ENCODE measurements at regions not wholly inside any gene's neighbourhood (a gene's known extent, or its start where the extent isn't known, plus 50 kb on each side); places are given as distances from the start of the nearest gene placed in this dataset.
"Not testable (repeated sequence)": the region's sequence is repeated elsewhere in the genome, so short reads cannot be mapped to it uniquely, and the experiment has no call there.

DNA sequence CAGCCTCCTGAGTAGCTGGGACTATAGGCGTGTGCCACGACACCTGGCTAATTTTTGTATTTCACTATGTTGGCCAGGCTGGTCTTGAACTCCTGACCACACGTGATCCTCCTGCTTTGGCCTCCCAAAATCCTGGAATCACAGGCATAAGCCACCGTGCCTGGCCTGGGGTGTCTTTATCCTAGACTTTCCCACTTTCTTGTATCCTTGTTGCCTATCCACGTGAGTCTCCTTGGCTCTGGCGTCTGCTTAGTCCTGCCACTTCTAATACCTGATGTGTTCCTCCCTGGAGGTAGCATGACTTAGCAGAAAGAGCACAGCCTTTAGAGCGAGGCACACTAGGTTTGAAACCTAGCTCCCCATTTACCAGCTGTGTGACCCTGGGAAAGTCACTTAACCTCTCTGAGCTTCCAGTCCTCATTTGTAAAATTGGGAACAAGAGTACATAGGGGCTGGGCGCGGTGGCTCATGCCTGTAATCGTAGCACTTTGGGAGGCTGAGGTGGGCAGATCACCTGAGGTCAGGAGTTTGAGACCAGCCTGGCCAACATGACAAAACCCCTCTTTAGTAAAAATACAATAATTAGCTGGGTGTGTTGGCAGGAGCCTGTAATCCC, 344.6 kb downstream of the TYW1 start:
- Histone ChIP-seq H3K9ac (ENCODE audit: insufficient read length) (no peak overlapping the region), H3K4me3 (no peak overlapping the region), H3K36me3 (ENCODE audit: insufficient read depth, low read length) (no peaks in the 10 kb centered on the region), H3K27ac (no peak overlapping the region), H3K9me3 (ENCODE audit: low read depth, low read length) (no peaks in the 10 kb centered on the region)
- DNase-seq (ENCODE audit: low read depth, low spot score) = no peak
- TF ChIP-seq EZH2 (IDR thresholded peaks at IDR 0.05) (no peak), FOXP2 (optimal IDR thresholded peaks at IDR 0.05; ENCODE audit: control extremely low read depth, extremely low read length, insufficient read depth) (no peak), POLR2AphosphoS5 (IDR thresholded peaks at IDR 0.05; ENCODE audit: borderline replicate concordance, low read depth, low read length) (no peak)

DNA sequence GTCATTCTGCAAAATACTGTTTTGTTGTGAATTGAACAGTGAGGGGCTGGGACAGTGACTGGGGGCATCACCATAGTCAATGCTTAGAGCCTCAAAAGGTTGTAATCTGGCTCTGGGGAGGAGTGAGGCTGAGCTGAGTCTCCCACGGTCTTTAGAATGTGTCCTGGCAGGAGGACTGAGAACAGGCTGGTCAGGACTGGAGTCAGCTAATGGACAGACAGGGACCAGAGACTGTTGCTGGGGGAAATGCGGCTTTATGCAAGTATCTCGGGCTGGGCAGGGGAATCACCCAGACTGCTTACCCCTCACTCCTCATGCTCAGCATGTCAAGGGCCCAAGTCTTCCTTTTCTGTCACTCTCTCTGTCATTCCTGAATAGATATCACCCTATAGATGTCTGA, 346.5 kb downstream of the TYW1 start:
- Histone ChIP-seq H3K36me3 (ENCODE audit: insufficient read depth, low read length) (no peaks in the 10 kb centered on the region), H3K4me3 (no peak overlapping the region), H3K9ac (ENCODE audit: insufficient read length) (no peak overlapping the region), H3K9me3 (ENCODE audit: low read depth, low read length) (no peaks in the 10 kb centered on the region), H3K27ac (no peak overlapping the region)
- TF ChIP-seq FOXP2 (optimal IDR thresholded peaks at IDR 0.05; ENCODE audit: control extremely low read depth, extremely low read length, insufficient read depth) = no peak
- TF ChIP-seq EZH2 (IDR thresholded peaks at IDR 0.05) = no peak
- no peak for TF ChIP-seq POLR2AphosphoS5 (IDR thresholded peaks at IDR 0.05; ENCODE audit: borderline replicate concordance, low read depth, low read length)
- DNase-seq (ENCODE audit: low read depth, low spot score) = no peak

- Histone ChIP-seq H3K9me3 (ENCODE audit: low read depth, low read length) (no peaks in the 10 kb centered on the region), H3K36me3 (ENCODE audit: insufficient read depth, low read length) (no peaks in the 10 kb centered on the region), H3K27ac (no peak overlapping the region), H3K4me3 (no peak overlapping the region), H3K9ac (ENCODE audit: insufficient read length) (no peak overlapping the region)
- no peak for TF ChIP-seq FOXP2 (optimal IDR thresholded peaks at IDR 0.05; ENCODE audit: control extremely low read depth, extremely low read length, insufficient read depth)
- no peak for TF ChIP-seq EZH2 (IDR thresholded peaks at IDR 0.05)
- no peak for TF ChIP-seq POLR2AphosphoS5 (IDR thresholded peaks at IDR 0.05; ENCODE audit: borderline replicate concordance, low read depth, low read length)
- no peak for DNase-seq (ENCODE audit: low read depth, low spot score)
Observed at GRCh38 chr7:67343572-67343971, 346.9 kb downstream of the TYW1 start.

- Histone ChIP-seq H3K36me3 (ENCODE audit: insufficient read depth, low read length) (no peaks in the 10 kb centered on the region), H3K9me3 (ENCODE audit: low read depth, low read length) (no peaks in the 10 kb centered on the region), H3K27ac (no peak overlapping the region), H3K9ac (ENCODE audit: insufficient read length) (no peak overlapping the region), H3K4me3 (no peak overlapping the region)
- TF ChIP-seq POLR2AphosphoS5 (IDR thresholded peaks at IDR 0.05; ENCODE audit: borderline replicate concordance, low read depth, low read length) (no peak), FOXP2 (optimal IDR thresholded peaks at IDR 0.05; ENCODE audit: control extremely low read depth, extremely low read length, insufficient read depth) (no peak), EZH2 (IDR thresholded peaks at IDR 0.05) (no peak)
- no peak for DNase-seq (ENCODE audit: low read depth, low spot score)
Observed at GRCh38 chr7:67344481-67345193, 348.0 kb downstream of the TYW1 start.

DNA sequence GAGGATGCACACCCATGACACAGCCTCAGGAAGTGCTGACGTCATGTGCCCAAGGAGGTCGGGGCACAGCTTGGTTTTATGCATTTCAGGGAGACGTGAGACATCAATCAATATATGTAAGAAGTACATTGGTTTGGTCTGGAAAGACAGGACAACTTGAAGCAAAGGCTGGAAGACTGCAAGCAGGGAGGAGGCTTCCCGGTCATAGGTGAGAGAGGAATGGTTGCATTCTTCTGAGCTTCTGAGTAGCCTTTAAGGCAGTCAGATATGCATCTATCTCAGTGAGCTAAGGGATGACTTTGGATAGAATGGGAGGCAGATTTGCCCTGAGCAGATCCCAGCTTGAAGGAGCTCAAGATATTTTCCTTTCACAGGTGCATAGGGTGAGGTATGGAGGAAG, 349.5 kb downstream of the TYW1 start:
- Histone ChIP-seq H3K4me3 (no peak overlapping the region), H3K9me3 (ENCODE audit: low read depth, low read length) (no peaks in the 10 kb centered on the region), H3K27ac (no peak overlapping the region), H3K9ac (ENCODE audit: insufficient read length) (no peak overlapping the region), H3K36me3 (ENCODE audit: insufficient read depth, low read length) (no peaks in the 10 kb centered on the region)
- TF ChIP-seq FOXP2 (optimal IDR thresholded peaks at IDR 0.05; ENCODE audit: control extremely low read depth, extremely low read length, insufficient read depth) (no peak), POLR2AphosphoS5 (IDR thresholded peaks at IDR 0.05; ENCODE audit: borderline replicate concordance, low read depth, low read length) (no peak), EZH2 (IDR thresholded peaks at IDR 0.05) (no peak)
- no peak for DNase-seq (ENCODE audit: low read depth, low spot score)

- H3K9ac ChIP-seq (ENCODE audit: insufficient read length) = no peak overlapping the region
- no peak for DNase-seq (ENCODE audit: low read depth, low spot score)
- no peak overlapping the region for H3K27ac ChIP-seq
- no peaks in the 10 kb centered on the region for H3K36me3 ChIP-seq (ENCODE audit: insufficient read depth, low read length)
- TF ChIP-seq EZH2 (IDR thresholded peaks at IDR 0.05) = no peak
- no peak for TF ChIP-seq FOXP2 (optimal IDR thresholded peaks at IDR 0.05; ENCODE audit: control extremely low read depth, extremely low read length, insufficient read depth)
- H3K9me3 ChIP-seq (ENCODE audit: low read depth, low read length) = no peaks in the 10 kb centered on the region
- H3K4me3 ChIP-seq = no peak overlapping the region
Observed at GRCh38 chr7:67346876-67347275, 350.2 kb downstream of the TYW1 start.

DNA sequence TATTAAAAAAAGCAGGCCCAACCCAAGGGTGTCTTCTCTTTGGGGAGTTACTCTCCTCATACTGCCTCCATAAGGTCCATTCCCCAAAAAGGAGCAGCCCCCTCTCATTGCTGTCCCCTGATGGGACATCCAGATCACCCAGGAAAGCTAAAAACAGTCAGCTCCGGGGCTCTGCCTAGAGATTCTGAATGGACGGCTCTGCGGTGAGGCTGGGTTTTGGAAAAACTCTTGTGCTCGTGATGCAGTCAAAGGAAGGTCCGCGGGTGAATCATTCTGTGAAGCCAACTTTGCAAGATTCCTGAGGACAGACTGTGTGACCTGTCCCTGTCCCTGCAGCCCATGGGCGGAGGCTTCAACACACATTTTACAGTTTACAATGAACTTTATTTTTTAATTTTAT, 351.5 kb downstream of the TYW1 start:
- Histone ChIP-seq H3K9ac (ENCODE audit: insufficient read length) (no peak overlapping the region), H3K36me3 (ENCODE audit: insufficient read depth, low read length) (no peaks in the 10 kb centered on the region), H3K27ac (no peak overlapping the region), H3K9me3 (ENCODE audit: low read depth, low read length) (no peaks in the 10 kb centered on the region), H3K4me3 (no peak overlapping the region)
- no peak for TF ChIP-seq EZH2 (IDR thresholded peaks at IDR 0.05)
- no peak for TF ChIP-seq FOXP2 (optimal IDR thresholded peaks at IDR 0.05; ENCODE audit: control extremely low read depth, extremely low read length, insufficient read depth)
- TF ChIP-seq POLR2AphosphoS5 (IDR thresholded peaks at IDR 0.05; ENCODE audit: borderline replicate concordance, low read depth, low read length) = no peak
- DNase-seq (ENCODE audit: low read depth, low spot score) = no peak

- not testable (repeated sequence) for H3K9me3 ChIP-seq (ENCODE audit: low read depth, low read length); DNase-seq (ENCODE audit: low read depth, low spot score); H3K4me3 ChIP-seq; H3K36me3 ChIP-seq (ENCODE audit: insufficient read depth, low read length); H3K9ac ChIP-seq (ENCODE audit: insufficient read length); H3K27ac ChIP-seq
Observed at GRCh38 chr7:67357653-67358052, 361.0 kb downstream of the TYW1 start.

GRCh38 chr7:67358316-67358715, 361.7 kb downstream of the TYW1 start:
- H3K36me3 ChIP-seq (ENCODE audit: insufficient read depth, low read length); H3K9me3 ChIP-seq (ENCODE audit: low read depth, low read length); H3K4me3 ChIP-seq; H3K9ac ChIP-seq (ENCODE audit: insufficient read length); DNase-seq (ENCODE audit: low read depth, low spot score); H3K27ac ChIP-seq: not testable (repeated sequence)

- H3K4me3 ChIP-seq; H3K9ac ChIP-seq (ENCODE audit: insufficient read length); DNase-seq (ENCODE audit: low read depth, low spot score); H3K27ac ChIP-seq; H3K36me3 ChIP-seq (ENCODE audit: insufficient read depth, low read length); H3K9me3 ChIP-seq (ENCODE audit: low read depth, low read length): not testable (repeated sequence)
Observed at GRCh38 chr7:67358738-67359137, 362.1 kb downstream of the TYW1 start.
